Psoas muscle (tissue), 7 donors: ENCODE measurements at regions not wholly inside any gene's neighbourhood (a gene's known extent, or its start where the extent isn't known, plus 50 kb on each side); places are given as distances from the start of the nearest gene placed in this dataset.
"Not testable (repeated sequence)": the region's sequence is repeated elsewhere in the genome, so short reads cannot be mapped to it uniquely, and the experiment has no call there.

Experiments used
- ATAC-seq, 4 donors: fragments of 200-7000 bp; cut with Tn5 transposase; one replicate each; pipeline ENCODE4 v1.9.1; 2020; ENCODE audit warnings: moderate library complexity in 3 of 4, mild to moderate bottlenecking in 2 of 4
- DNase-seq, 2 donors: peaks; one replicate each; pipeline ENCODE4 v3.0.0-alpha.2; 2020
- H3K27ac ChIP-seq: fragments of 200-600 bp; one replicate; pipeline ENCODE4 v1.8.0; 2022
- H3K27me3 ChIP-seq, 3 donors: fragments of 200-600 bp in 1 of 3; one replicate each; pipeline versions ENCODE4 v1.6.1 to v1.8.0; 2013 to 2022; ENCODE audit warnings: low read length in 2 of 3, mild to moderate bottlenecking in 2 of 3, moderate library complexity in 1 of 3; ENCODE audit not compliant: insufficient read depth in 3 of 3
- H3K36me3 ChIP-seq, 2 donors: fragments of 200-600 bp in 1 of 2; one replicate each; pipeline versions ENCODE4 v1.6.1 to v1.8.0; 2013 to 2022; ENCODE audit warnings: low read depth in 1 of 2, mild to moderate bottlenecking in 1 of 2, moderate library complexity in 1 of 2; ENCODE audit not compliant: insufficient read depth in 1 of 2
- H3K4me1 ChIP-seq: fragments of 200-600 bp; one replicate; pipeline ENCODE4 v1.8.0; 2022
- H3K4me3 ChIP-seq: fragments of 200-600 bp; one replicate; pipeline ENCODE4 v1.8.0; 2022; ENCODE audit warnings: mild to moderate bottlenecking
- H3K9me3 ChIP-seq: fragments of 200-600 bp; one replicate; pipeline ENCODE4 v1.8.0; 2022
- WGBS, 3 donors: extraction: QIAGEN DNeasy Blood & Tissue Kit; methylation state at CpG; one replicate each; pipeline versions ENCODE4 v1.1.6 to v1.1.7; 2013; 5-methylcytosine and 5-hydroxymethylcytosine counted together
- intact Hi-C, 2 donors: fragments of 100-400 bp; cut with DNase I; formaldehyde crosslinking; loops; one replicate each; pipeline versions ENCODE4 v1.11.0 to v1.14.2; 2022
- TF ChIP-seq, protein P1 (sequence below): fragments of 200-600 bp; IDR thresholded peaks from one replicate; pipeline ENCODE4 v1.8.0; 2022; ENCODE audit warnings: antibody characterized with exemption
- donor health status: healthy with polysubstance abuse.
- donor health status: DM: no; HTN: no; CAD: no; lungs with moderate emphysema.
- donor health status: Bipolar disorder and iron deficiency.
- donor health status: healthy.
- donor health status: DM: yes; HTN: yes; CAD: no.
- donor health status: DM: no; HTN: no; CAD: no.
- donor health status: DM: yes; HTN: yes; CAD: no.

DNA sequence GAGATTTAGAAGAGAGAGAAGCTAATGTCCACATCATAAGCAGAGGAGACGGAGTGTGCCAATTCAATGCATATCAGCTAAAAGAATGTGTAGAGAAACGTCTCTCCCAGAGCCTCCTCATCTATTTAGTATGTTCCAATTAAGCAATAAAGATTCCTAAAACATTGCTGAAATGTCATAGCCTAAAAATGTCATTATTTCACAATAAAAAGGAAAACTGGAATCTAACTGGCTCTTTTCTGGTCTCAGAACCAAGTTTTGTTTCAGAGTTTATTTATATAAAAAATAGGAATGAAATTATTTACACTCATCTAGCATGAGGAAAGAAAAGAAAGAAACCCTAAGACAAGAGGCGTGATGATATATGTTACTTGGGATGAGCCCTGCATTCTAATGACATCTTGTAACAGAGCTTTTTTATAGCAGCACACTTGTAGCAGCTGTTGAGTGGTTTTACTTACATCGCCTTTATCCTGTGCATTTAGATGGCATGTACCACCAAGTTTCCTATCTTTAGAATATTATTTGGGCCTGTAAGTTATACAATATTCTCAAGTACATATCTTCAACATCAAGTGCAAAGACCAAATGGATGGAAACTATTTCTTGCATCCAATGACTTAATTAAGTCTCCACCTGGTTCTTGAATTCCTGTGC lies 266.3 kb upstream of the PRKD1 start:
- intact Hi-C loops: no loop called here
- Histone ChIP-seq H3K4me1 (peaks cover 4% of the 10 kb centered on the region), H3K4me3 (no peak overlapping the region), H3K9me3 (no peaks in the 10 kb centered on the region), H3K27ac (no peak overlapping the region), H3K36me3 (no peaks in the 10 kb centered on the region), H3K27me3 (no peaks in the 10 kb centered on the region)
- TF ChIP-seq, protein P1, sequence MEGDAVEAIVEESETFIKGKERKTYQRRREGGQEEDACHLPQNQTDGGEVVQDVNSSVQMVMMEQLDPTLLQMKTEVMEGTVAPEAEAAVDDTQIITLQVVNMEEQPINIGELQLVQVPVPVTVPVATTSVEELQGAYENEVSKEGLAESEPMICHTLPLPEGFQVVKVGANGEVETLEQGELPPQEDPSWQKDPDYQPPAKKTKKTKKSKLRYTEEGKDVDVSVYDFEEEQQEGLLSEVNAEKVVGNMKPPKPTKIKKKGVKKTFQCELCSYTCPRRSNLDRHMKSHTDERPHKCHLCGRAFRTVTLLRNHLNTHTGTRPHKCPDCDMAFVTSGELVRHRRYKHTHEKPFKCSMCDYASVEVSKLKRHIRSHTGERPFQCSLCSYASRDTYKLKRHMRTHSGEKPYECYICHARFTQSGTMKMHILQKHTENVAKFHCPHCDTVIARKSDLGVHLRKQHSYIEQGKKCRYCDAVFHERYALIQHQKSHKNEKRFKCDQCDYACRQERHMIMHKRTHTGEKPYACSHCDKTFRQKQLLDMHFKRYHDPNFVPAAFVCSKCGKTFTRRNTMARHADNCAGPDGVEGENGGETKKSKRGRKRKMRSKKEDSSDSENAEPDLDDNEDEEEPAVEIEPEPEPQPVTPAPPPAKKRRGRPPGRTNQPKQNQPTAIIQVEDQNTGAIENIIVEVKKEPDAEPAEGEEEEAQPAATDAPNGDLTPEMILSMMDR: no peak
- DNase-seq (no peak), ATAC-seq (peak in 1 of 4 donors; percentile 52)
- WGBS, 3 donors: 48 to 57% (median 50%) methylated on average over 4 of the region's 4 CpGs

DNA sequence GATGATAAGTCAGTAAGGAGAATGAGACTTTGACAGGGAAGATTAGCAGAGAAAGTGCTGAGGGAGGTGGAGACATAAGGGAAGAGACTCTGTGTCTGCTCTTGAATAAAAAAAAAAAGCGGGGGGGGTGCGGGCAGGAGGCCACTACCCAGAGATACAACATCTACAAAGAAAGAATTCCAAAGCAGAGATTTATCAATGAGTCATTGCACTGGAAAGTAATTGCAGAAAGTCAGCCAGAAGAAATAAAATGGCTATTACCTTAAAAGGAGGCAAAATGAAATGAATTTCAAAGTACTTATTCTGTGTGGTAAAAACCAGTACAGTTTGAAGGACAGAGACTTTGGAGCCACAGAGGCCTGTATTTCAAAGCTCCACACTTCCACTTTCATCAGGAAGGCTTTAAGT lies 267.1 kb upstream of the PRKD1 start:
- Histone ChIP-seq H3K9me3 (no peaks in the 10 kb centered on the region), H3K36me3 (no peaks in the 10 kb centered on the region), H3K27ac (peak overlapping the region; percentile 10), H3K27me3 (no peaks in the 10 kb centered on the region), H3K4me3 (no peak overlapping the region), H3K4me1 (peaks cover 4% of the 10 kb centered on the region)
- intact Hi-C loops: no loop called here
- ATAC-seq (no peak), DNase-seq (no peak)
- WGBS, 3 donors: 41 to 63% (median 60%) methylated on average over 2 of the region's 2 CpGs
- TF ChIP-seq, protein P1: no peak

DNA sequence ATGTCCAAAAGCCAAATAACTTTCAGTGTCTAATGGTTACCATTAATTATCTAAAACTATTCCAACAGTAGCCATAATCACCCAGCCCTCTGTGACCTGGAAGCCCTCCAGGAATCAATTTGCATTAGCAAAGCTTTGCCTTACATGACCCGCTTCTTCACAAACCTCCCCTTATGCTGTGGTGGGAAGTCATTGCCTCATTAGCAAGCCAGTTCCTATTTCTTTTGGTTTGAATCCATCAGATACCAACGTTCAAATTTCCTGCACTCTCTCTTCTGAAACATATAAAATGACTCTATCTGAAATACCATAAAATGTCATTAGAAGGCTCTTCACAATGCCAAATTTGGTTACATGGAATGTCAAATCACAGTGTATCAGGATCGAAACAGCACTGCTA lies 268.3 kb upstream of the PRKD1 start:
- Histone ChIP-seq H3K4me1 (peaks cover 4% of the 10 kb centered on the region), H3K27me3 (no peaks in the 10 kb centered on the region), H3K36me3 (no peaks in the 10 kb centered on the region), H3K9me3 (no peaks in the 10 kb centered on the region), H3K27ac (no peak overlapping the region), H3K4me3 (no peak overlapping the region)
- DNase-seq: no peak
- intact Hi-C loops: no loop called here
- ATAC-seq: no peak
- TF ChIP-seq, protein P1: no peak
- WGBS, 3 donors: 50 to 61% (median 52%) methylated on average over 3 of the region's 3 CpGs

DNA sequence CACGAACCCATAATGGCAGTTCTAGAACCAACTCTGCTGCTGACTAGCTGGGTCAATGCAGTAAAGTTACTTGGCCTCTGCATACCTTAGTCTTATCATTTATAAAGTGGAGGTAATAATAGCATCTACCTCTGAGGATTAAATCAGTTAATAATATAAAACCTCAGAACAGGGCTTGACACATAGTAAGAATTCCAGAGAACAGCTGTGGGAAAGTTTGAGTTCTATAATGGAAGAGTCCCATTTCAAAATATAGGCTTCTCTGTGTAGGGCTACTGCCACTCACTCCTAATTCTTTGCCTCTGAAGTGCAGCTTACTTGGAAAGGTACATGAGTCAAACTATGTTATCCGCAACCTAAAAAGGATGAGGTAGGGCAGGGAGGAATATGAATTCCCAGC lies 269.2 kb upstream of the PRKD1 start:
- ATAC-seq (no peak), DNase-seq (no peak)
- Histone ChIP-seq H3K9me3 (no peaks in the 10 kb centered on the region), H3K27ac (no peak overlapping the region), H3K36me3 (no peaks in the 10 kb centered on the region), H3K4me3 (no peak overlapping the region), H3K4me1 (peaks cover 4% of the 10 kb centered on the region), H3K27me3 (no peaks in the 10 kb centered on the region)
- intact Hi-C loops: no loop called here
- 86 to 95% (median 92%) methylated on average over 2 of the region's 2 CpGs for WGBS, 3 donors
- TF ChIP-seq, protein P1: no peak

DNA sequence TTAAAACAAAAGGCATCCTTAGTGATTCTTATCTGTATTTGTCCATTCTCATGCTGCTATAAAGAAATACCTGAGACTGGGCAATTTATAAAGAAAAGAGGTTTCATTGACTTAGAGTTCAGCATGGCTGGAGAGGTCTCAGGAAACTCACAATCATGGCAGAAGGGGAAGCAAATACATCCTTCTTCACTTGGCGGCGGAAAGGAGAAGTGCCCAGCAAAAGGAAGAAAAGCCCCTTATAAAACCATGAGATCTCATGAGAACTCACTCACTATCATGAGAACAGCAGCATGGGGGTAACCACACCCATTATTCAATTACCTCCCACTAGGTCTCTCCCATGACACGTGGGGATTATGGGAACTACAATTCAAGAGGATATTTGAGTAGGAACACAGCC lies 271.1 kb upstream of the PRKD1 start:
- H3K4me3 ChIP-seq, ATAC-seq, H3K27ac ChIP-seq, H3K9me3 ChIP-seq, intact Hi-C loops, H3K36me3 ChIP-seq, DNase-seq, H3K4me1 ChIP-seq, H3K27me3 ChIP-seq: not testable (repeated sequence)
- WGBS, 3 donors: 75 to 81% (median 78%) methylated on average over 3 of the region's 3 CpGs
